Inferior parietal cortex (tissue), 1 donor: ENCODE measurements at regions not wholly inside any gene's neighbourhood (a gene's known extent, or its start where the extent isn't known, plus 50 kb on each side); places are given as distances from the start of the nearest gene placed in this dataset.

Experiments
- DNase-seq: peaks from one replicate; pipeline ENCODE4 v3.0.0-alpha.2; 2016; ENCODE audit errors: extremely low spot score

- DNase-seq: no peak
Measured at GRCh38 chr20:60321601-60322000, 363.4 kb downstream of the CDH26 start.

- no peak for DNase-seq
Measured at GRCh38 chr20:60326821-60327220, 368.6 kb downstream of the CDH26 start.

- no peak for DNase-seq
Measured at GRCh38 chr20:60327971-60328660, 369.9 kb downstream of the CDH26 start.

- no peak for DNase-seq
Measured at GRCh38 chr20:60330461-60330860, 372.2 kb downstream of the CDH26 start.

- peak; percentile 52 for DNase-seq
Measured at GRCh38 chr20:60331688-60332300, 373.6 kb downstream of the CDH26 start.

- no peak for DNase-seq
Measured at GRCh38 chr20:60332523-60332922, 374.3 kb downstream of the CDH26 start.

GRCh38 chr20:60334911-60335310, 376.7 kb downstream of the CDH26 start:
- no peak for DNase-seq

GRCh38 chr20:60338556-60338955, 380.3 kb downstream of the CDH26 start:
- DNase-seq: no peak

- no peak for DNase-seq
Measured at GRCh38 chr20:60339738-60340137, 381.5 kb downstream of the CDH26 start.

- DNase-seq: no peak
Measured at GRCh38 chr20:60340232-60340631, 382.0 kb downstream of the CDH26 start.

GRCh38 chr20:60341062-60341461, 382.8 kb downstream of the CDH26 start:
- no peak for DNase-seq

- DNase-seq: no peak
Measured at GRCh38 chr20:60345106-60345505, 386.9 kb downstream of the CDH26 start.

- no peak for DNase-seq
Measured at GRCh38 chr20:60349418-60349817, 391.2 kb downstream of the CDH26 start.

- no peak for DNase-seq
Measured at GRCh38 chr20:60352017-60352416, 393.8 kb downstream of the CDH26 start.

GRCh38 chr20:60352596-60352995, 394.4 kb downstream of the CDH26 start:
- DNase-seq: no peak

- DNase-seq: no peak
Measured at GRCh38 chr20:60354024-60354580, 395.9 kb downstream of the CDH26 start.

- no peak for DNase-seq
Measured at GRCh38 chr20:60358101-60358500, 399.9 kb downstream of the CDH26 start.

- no peak for DNase-seq
Measured at GRCh38 chr20:60359010-60359409, 400.8 kb downstream of the CDH26 start.

GRCh38 chr20:60361761-60362395, 403.7 kb downstream of the CDH26 start:
- no peak for DNase-seq

GRCh38 chr20:60362531-60362930, 404.3 kb downstream of the CDH26 start:
- no peak for DNase-seq

GRCh38 chr20:60363698-60364097, 405.5 kb downstream of the CDH26 start:
- no peak for DNase-seq

GRCh38 chr20:60365064-60365666, 406.9 kb downstream of the CDH26 start:
- no peak for DNase-seq
